ENCODE measurements at regions not wholly inside any gene's neighbourhood (a gene's known extent, or its start where the extent isn't known, plus 50 kb on each side); places are given as distances from the start of the nearest gene placed in this dataset.

GRCh38 chr17:68812876-68813584 is 142.2 kb downstream of the ABCA8 start:
- H3K27me3 ChIP-seq (ENCODE audit: control insufficient read depth in 5 of 5, insufficient read depth in 4 of 5, low read length in 5 of 5), result no peaks in the 10 kb centered on the region
- no peak overlapping the region for H3K9ac ChIP-seq (ENCODE audit: low read length in 5 of 5)

GRCh38 chr17:68809148-68809547 is 146.0 kb downstream of the ABCA8 start:
- Histone ChIP-seq H3K27ac (ENCODE audit: low read depth, low read length) (no peak overlapping the region), H3K9me3 (ENCODE audit: control insufficient read depth in 5 of 5, low read length in 5 of 5) (peaks cover 0 to 6% (median 0%) of the 10 kb centered on the region in 5 donors)

More at GRCh38 chr17:68812876-68813584, 142.2 kb downstream of the ABCA8 start:
- peaks cover 3 to 26% (median 17%) of the 10 kb centered on the region in 5 donors for H3K4me1 ChIP-seq (ENCODE audit: control insufficient read depth in 5 of 5, insufficient read depth in 5 of 5, low read length in 5 of 5)
- no peaks in the 10 kb centered on the region for H3K36me3 ChIP-seq (ENCODE audit: control insufficient read depth in 5 of 5, insufficient read depth in 5 of 5, low read length in 5 of 5)
- no peak overlapping the region for H3K4me3 ChIP-seq (ENCODE audit: low read depth in 1 of 5, low read length in 5 of 5)
- no peak overlapping the region for H3K27ac ChIP-seq (ENCODE audit: low read depth, low read length)
- H3K9me3 ChIP-seq (ENCODE audit: control insufficient read depth in 5 of 5, low read length in 5 of 5), result peaks cover 0 to 6% (median 0%) of the 10 kb centered on the region in 5 donors

GRCh38 chr17:68807998-68808772 is 147.0 kb downstream of the ABCA8 start:
- H3K27ac ChIP-seq (ENCODE audit: low read depth, low read length), result peak overlapping the region; percentile 22

More at GRCh38 chr17:68809148-68809547, 146.0 kb downstream of the ABCA8 start:
- Histone ChIP-seq H3K36me3 (ENCODE audit: control insufficient read depth in 5 of 5, insufficient read depth in 5 of 5, low read length in 5 of 5) (no peaks in the 10 kb centered on the region), H3K4me3 (ENCODE audit: low read depth in 1 of 5, low read length in 5 of 5) (no peak overlapping the region), H3K9ac (ENCODE audit: low read length in 5 of 5) (no peak overlapping the region), H3K4me1 (ENCODE audit: control insufficient read depth in 5 of 5, insufficient read depth in 5 of 5, low read length in 5 of 5) (peaks cover 3 to 34% (median 25%) of the 10 kb centered on the region in 5 donors), H3K27me3 (ENCODE audit: control insufficient read depth in 5 of 5, insufficient read depth in 4 of 5, low read length in 5 of 5) (no peaks in the 10 kb centered on the region)

GRCh38 chr17:68805609-68806008 is 149.6 kb downstream of the ABCA8 start:
- Histone ChIP-seq H3K27me3 (ENCODE audit: control insufficient read depth in 5 of 5, insufficient read depth in 4 of 5, low read length in 5 of 5) (no peaks in the 10 kb centered on the region), H3K9ac (ENCODE audit: low read length in 5 of 5) (no peak overlapping the region), H3K36me3 (ENCODE audit: control insufficient read depth in 5 of 5, insufficient read depth in 5 of 5, low read length in 5 of 5) (no peaks in the 10 kb centered on the region), H3K4me3 (ENCODE audit: low read depth in 1 of 5, low read length in 5 of 5) (no peak overlapping the region), H3K4me1 (ENCODE audit: control insufficient read depth in 5 of 5, insufficient read depth in 5 of 5, low read length in 5 of 5) (peaks cover 0 to 26% (median 25%) of the 10 kb centered on the region in 5 donors), H3K27ac (ENCODE audit: low read depth, low read length) (no peak overlapping the region), H3K9me3 (ENCODE audit: control insufficient read depth in 5 of 5, low read length in 5 of 5) (no peaks in the 10 kb centered on the region)

More at GRCh38 chr17:68807998-68808772, 147.0 kb downstream of the ABCA8 start:
- Histone ChIP-seq H3K9me3 (ENCODE audit: control insufficient read depth in 5 of 5, low read length in 5 of 5) (peaks cover 0 to 6% (median 0%) of the 10 kb centered on the region in 5 donors), H3K9ac (ENCODE audit: low read length in 5 of 5) (no peak overlapping the region), H3K4me3 (ENCODE audit: low read depth in 1 of 5, low read length in 5 of 5) (no peak overlapping the region), H3K4me1 (ENCODE audit: control insufficient read depth in 5 of 5, insufficient read depth in 5 of 5, low read length in 5 of 5) (peaks cover 2 to 31% (median 25%) of the 10 kb centered on the region in 5 donors), H3K27me3 (ENCODE audit: control insufficient read depth in 5 of 5, insufficient read depth in 4 of 5, low read length in 5 of 5) (no peaks in the 10 kb centered on the region), H3K36me3 (ENCODE audit: control insufficient read depth in 5 of 5, insufficient read depth in 5 of 5, low read length in 5 of 5) (no peaks in the 10 kb centered on the region)

GRCh38 chr17:68804777-68805520 is 150.2 kb downstream of the ABCA8 start:
- no peaks in the 10 kb centered on the region for H3K36me3 ChIP-seq (ENCODE audit: control insufficient read depth in 5 of 5, insufficient read depth in 5 of 5, low read length in 5 of 5)
- H3K4me1 ChIP-seq (ENCODE audit: control insufficient read depth in 5 of 5, insufficient read depth in 5 of 5, low read length in 5 of 5), result peaks cover 0 to 30% (median 27%) of the 10 kb centered on the region in 5 donors
- H3K4me3 ChIP-seq (ENCODE audit: low read depth in 1 of 5, low read length in 5 of 5), result no peak overlapping the region
- H3K9ac ChIP-seq (ENCODE audit: low read length in 5 of 5), result no peak overlapping the region
- H3K27me3 ChIP-seq (ENCODE audit: control insufficient read depth in 5 of 5, insufficient read depth in 4 of 5, low read length in 5 of 5), result no peaks in the 10 kb centered on the region
- H3K27ac ChIP-seq (ENCODE audit: low read depth, low read length), result no peak overlapping the region
- H3K9me3 ChIP-seq (ENCODE audit: control insufficient read depth in 5 of 5, low read length in 5 of 5), result no peaks in the 10 kb centered on the region

- Histone ChIP-seq H3K9me3 (ENCODE audit: control insufficient read depth in 5 of 5, low read length in 5 of 5) (no peaks in the 10 kb centered on the region), H3K4me1 (ENCODE audit: control insufficient read depth in 5 of 5, insufficient read depth in 5 of 5, low read length in 5 of 5) (peaks cover 0 to 20% (median 18%) of the 10 kb centered on the region in 5 donors), H3K27me3 (ENCODE audit: control insufficient read depth in 5 of 5, insufficient read depth in 4 of 5, low read length in 5 of 5) (no peaks in the 10 kb centered on the region), H3K4me3 (ENCODE audit: low read depth in 1 of 5, low read length in 5 of 5) (no peak overlapping the region), H3K9ac (ENCODE audit: low read length in 5 of 5) (no peak overlapping the region), H3K27ac (ENCODE audit: low read depth, low read length) (no peak overlapping the region), H3K36me3 (ENCODE audit: control insufficient read depth in 5 of 5, insufficient read depth in 5 of 5, low read length in 5 of 5) (no peaks in the 10 kb centered on the region)
Measured at GRCh38 chr17:68803164-68803929, 151.8 kb downstream of the ABCA8 start.

- Histone ChIP-seq H3K27ac (ENCODE audit: low read depth, low read length) (no peak overlapping the region), H3K27me3 (ENCODE audit: control insufficient read depth in 5 of 5, insufficient read depth in 4 of 5, low read length in 5 of 5) (no peaks in the 10 kb centered on the region), H3K9ac (ENCODE audit: low read length in 5 of 5) (no peak overlapping the region), H3K4me1 (ENCODE audit: control insufficient read depth in 5 of 5, insufficient read depth in 5 of 5, low read length in 5 of 5) (peaks cover 0 to 8% (median 4%) of the 10 kb centered on the region in 5 donors), H3K36me3 (ENCODE audit: control insufficient read depth in 5 of 5, insufficient read depth in 5 of 5, low read length in 5 of 5) (no peaks in the 10 kb centered on the region), H3K4me3 (ENCODE audit: low read depth in 1 of 5, low read length in 5 of 5) (no peak overlapping the region), H3K9me3 (ENCODE audit: control insufficient read depth in 5 of 5, low read length in 5 of 5) (no peaks in the 10 kb centered on the region)
Measured at GRCh38 chr17:68801335-68802247, 153.6 kb downstream of the ABCA8 start.

GRCh38 chr17:68800751-68801150 is 154.4 kb downstream of the ABCA8 start:
- no peaks in the 10 kb centered on the region for H3K36me3 ChIP-seq (ENCODE audit: control insufficient read depth in 5 of 5, insufficient read depth in 5 of 5, low read length in 5 of 5)
- H3K9me3 ChIP-seq (ENCODE audit: control insufficient read depth in 5 of 5, low read length in 5 of 5), result no peaks in the 10 kb centered on the region
- no peaks in the 10 kb centered on the region for H3K27me3 ChIP-seq (ENCODE audit: control insufficient read depth in 5 of 5, insufficient read depth in 4 of 5, low read length in 5 of 5)
- H3K4me3 ChIP-seq (ENCODE audit: low read depth in 1 of 5, low read length in 5 of 5), result no peak overlapping the region
- H3K4me1 ChIP-seq (ENCODE audit: control insufficient read depth in 5 of 5, insufficient read depth in 5 of 5, low read length in 5 of 5), result peaks cover 0 to 8% (median 4%) of the 10 kb centered on the region in 5 donors
- H3K9ac ChIP-seq (ENCODE audit: low read length in 5 of 5), result no peak overlapping the region
- H3K27ac ChIP-seq (ENCODE audit: low read depth, low read length), result no peak overlapping the region

Measured in subcutaneous abdominal adipose tissue (tissue), 5 donors.